ENCODE measurements at regions not wholly inside any gene's neighbourhood (a gene's known extent, or its start where the extent isn't known, plus 50 kb on each side); places are given as distances from the start of the nearest gene placed in this dataset.

DNA sequence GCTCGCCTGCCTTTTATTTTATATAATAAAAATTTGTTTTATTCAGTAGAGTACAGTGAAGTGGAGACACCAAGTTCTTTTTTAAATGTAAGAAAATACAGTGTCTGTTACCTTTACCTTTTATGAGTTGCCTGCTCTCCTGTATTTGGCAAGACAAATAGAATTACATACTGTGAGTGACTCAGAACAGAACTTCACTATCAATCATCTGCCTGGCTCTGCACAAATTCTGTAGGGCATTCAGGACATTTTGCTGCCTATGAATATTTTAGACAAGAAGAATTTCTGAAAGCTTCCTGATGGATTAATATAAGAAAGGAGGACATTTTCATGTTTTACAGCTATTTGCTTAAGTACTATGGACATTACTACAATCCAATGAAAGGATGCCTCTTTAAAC, 135.4 kb upstream of the PHF14 start:
- Histone ChIP-seq H3K27ac (no peak overlapping the region), H3K4me1 (no peaks in the 10 kb centered on the region), H3K27me3 (no peaks in the 10 kb centered on the region), H3K36me3 (no peaks in the 10 kb centered on the region), H3K4me3 (no peak overlapping the region), H3K9me3 (no peaks in the 10 kb centered on the region)
- no peak for DNase-seq (ENCODE audit: extremely low spot score in 2 of 2)
- TF ChIP-seq, protein P1, sequence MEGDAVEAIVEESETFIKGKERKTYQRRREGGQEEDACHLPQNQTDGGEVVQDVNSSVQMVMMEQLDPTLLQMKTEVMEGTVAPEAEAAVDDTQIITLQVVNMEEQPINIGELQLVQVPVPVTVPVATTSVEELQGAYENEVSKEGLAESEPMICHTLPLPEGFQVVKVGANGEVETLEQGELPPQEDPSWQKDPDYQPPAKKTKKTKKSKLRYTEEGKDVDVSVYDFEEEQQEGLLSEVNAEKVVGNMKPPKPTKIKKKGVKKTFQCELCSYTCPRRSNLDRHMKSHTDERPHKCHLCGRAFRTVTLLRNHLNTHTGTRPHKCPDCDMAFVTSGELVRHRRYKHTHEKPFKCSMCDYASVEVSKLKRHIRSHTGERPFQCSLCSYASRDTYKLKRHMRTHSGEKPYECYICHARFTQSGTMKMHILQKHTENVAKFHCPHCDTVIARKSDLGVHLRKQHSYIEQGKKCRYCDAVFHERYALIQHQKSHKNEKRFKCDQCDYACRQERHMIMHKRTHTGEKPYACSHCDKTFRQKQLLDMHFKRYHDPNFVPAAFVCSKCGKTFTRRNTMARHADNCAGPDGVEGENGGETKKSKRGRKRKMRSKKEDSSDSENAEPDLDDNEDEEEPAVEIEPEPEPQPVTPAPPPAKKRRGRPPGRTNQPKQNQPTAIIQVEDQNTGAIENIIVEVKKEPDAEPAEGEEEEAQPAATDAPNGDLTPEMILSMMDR (IDR thresholded peaks at IDR 0.05), result no peak
- no peak for TF ChIP-seq POLR2A (IDR thresholded peaks at IDR 0.05)
- intact Hi-C loops (cut with DNase I), result no loop called here

DNA sequence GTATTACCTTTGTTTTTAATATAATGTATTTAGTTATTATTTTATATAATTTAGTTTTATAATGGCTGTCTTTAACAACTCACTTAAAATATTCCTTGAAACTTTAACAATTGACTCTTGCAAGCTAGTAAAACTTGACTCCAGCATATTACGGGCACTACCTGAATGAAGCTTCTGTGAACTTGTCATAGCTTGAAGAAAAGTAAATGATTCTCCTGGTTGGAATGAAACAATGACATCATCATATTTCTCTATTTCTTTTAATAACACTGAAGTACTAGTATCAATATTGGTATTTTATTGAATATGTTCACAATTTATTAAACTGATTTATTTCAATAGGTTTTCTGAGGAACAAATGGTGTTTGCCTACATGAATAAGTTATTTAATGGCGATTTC, 128.4 kb upstream of the PHF14 start:
- no peaks in the 10 kb centered on the region for H3K36me3 ChIP-seq
- no peak for DNase-seq (ENCODE audit: extremely low spot score in 2 of 2)
- H3K4me1 ChIP-seq, result no peaks in the 10 kb centered on the region
- TF ChIP-seq, protein P1 (IDR thresholded peaks at IDR 0.05), result no peak
- TF ChIP-seq POLR2A (IDR thresholded peaks at IDR 0.05) (no peak), POLR2AphosphoS5 (IDR thresholded peaks at IDR 0.05; ENCODE audit: insufficient read depth in 1 of 2, low read depth in 1 of 2) (no peak)
- intact Hi-C loops (cut with DNase I), result no loop called here
- no peak overlapping the region for H3K27ac ChIP-seq
- no peak overlapping the region for H3K4me3 ChIP-seq
- H3K27me3 ChIP-seq, result no peaks in the 10 kb centered on the region
- H3K9me3 ChIP-seq, result no peaks in the 10 kb centered on the region

DNA sequence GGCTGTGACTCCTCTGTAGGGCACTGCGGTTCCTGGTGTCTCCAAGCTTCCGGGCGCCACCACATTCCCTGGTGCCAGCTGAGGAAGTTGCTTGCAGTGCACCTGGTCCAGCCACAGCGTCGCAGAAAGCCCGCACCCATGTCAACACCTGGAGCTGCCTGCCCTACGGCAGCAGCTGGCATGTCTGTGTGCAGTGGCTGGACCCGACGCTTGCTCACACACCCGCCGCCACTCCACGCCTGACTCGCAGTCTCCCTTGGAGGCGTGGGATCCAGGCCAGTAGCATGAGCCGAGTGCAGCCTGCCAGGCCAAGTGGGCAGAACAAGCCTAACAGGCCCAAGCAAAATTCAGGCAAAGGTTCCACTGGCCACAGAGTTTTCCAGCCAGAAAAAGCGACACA, 118.1 kb upstream of the PHF14 start:
- TF ChIP-seq POLR2AphosphoS5 (IDR thresholded peaks at IDR 0.05; ENCODE audit: insufficient read depth in 1 of 2, low read depth in 1 of 2), result no peak
- no peak for TF ChIP-seq POLR2A (IDR thresholded peaks at IDR 0.05)
- TF ChIP-seq, protein P1 (IDR thresholded peaks at IDR 0.05), result no peak
- H3K4me3 ChIP-seq, result no peak overlapping the region
- H3K27ac ChIP-seq, result no peak overlapping the region
- H3K4me1 ChIP-seq, result no peaks in the 10 kb centered on the region
- intact Hi-C loops (cut with DNase I), result no loop called here
- H3K36me3 ChIP-seq, result no peaks in the 10 kb centered on the region
- H3K27me3 ChIP-seq, result no peaks in the 10 kb centered on the region
- no peaks in the 10 kb centered on the region for H3K9me3 ChIP-seq
- DNase-seq (ENCODE audit: extremely low spot score in 2 of 2), result no peak

DNA sequence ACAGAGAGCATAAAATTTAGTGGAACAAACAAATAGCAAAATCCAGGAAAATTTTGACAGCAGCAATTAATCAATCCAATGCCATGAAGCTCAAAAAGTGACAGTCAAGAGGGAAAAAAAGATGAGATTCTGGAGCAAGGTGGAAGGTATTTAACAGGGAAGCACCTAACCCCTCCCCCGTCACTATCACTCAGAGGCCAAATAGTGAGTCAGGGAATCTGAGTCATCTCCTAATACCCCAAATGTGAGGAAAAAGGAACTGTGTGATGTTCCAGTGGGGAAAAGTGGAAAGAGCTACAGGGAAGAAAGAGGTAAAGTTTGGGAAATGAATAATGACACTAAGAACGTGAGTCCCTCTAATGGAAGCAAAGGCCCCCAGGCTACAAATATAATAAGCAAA, 113.2 kb upstream of the PHF14 start:
- H3K27ac ChIP-seq, result no peak overlapping the region
- no peaks in the 10 kb centered on the region for H3K9me3 ChIP-seq
- H3K27me3 ChIP-seq, result no peaks in the 10 kb centered on the region
- H3K4me3 ChIP-seq, result no peak overlapping the region
- no peaks in the 10 kb centered on the region for H3K4me1 ChIP-seq
- intact Hi-C loops (cut with DNase I), result no loop called here
- TF ChIP-seq, protein P1 (IDR thresholded peaks at IDR 0.05), result no peak
- TF ChIP-seq POLR2AphosphoS5 (IDR thresholded peaks at IDR 0.05; ENCODE audit: insufficient read depth in 1 of 2, low read depth in 1 of 2) (no peak), POLR2A (IDR thresholded peaks at IDR 0.05) (no peak)
- no peak for DNase-seq (ENCODE audit: extremely low spot score in 2 of 2)
- no peaks in the 10 kb centered on the region for H3K36me3 ChIP-seq

DNA sequence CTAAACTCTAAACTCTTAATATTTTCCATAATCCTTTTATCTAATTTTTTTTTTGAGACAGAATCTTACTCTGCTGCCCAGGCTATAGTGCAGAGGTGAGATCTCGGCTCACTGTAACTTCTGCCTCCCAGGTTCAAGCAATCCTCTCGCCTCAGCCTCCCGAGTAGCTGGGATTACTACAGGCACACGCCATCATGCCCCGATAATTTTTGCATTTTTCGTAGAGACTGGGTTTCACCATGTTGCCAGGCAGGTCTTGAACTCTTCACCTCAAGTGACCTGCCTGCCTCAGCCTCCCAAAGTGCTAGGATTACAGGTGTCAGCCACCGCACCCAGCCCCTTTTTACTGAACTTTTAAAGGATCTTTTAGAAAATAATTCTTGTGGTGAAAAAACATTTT, 110.2 kb upstream of the PHF14 start:
- Histone ChIP-seq H3K27me3 (no peaks in the 10 kb centered on the region), H3K9me3 (no peaks in the 10 kb centered on the region), H3K4me3 (no peak overlapping the region), H3K27ac (no peak overlapping the region), H3K4me1 (no peaks in the 10 kb centered on the region), H3K36me3 (no peaks in the 10 kb centered on the region)
- DNase-seq (ENCODE audit: extremely low spot score in 2 of 2), result no peak
- TF ChIP-seq POLR2AphosphoS5 (IDR thresholded peaks at IDR 0.05; ENCODE audit: insufficient read depth in 1 of 2, low read depth in 1 of 2) (no peak), POLR2A (IDR thresholded peaks at IDR 0.05) (no peak)
- TF ChIP-seq, protein P1 (IDR thresholded peaks at IDR 0.05), result no peak
- intact Hi-C loops (cut with DNase I), result no loop called here
